Neural progenitor cell (in vitro differentiated cells): ENCODE measurements at regions not wholly inside any gene's neighbourhood (a gene's known extent, or its start where the extent isn't known, plus 50 kb on each side); places are given as distances from the start of the nearest gene placed in this dataset.
"Not testable (repeated sequence)": the region's sequence is repeated elsewhere in the genome, so short reads cannot be mapped to it uniquely, and the experiment has no call there.

Source experiments
- DNase-seq: peaks from one replicate; pipeline ENCODE4 v3.0.0-alpha.2; 2016; ENCODE audit warnings: low spot score
- H2AFZ ChIP-seq: fragments of 200-600 bp; sonication (generic); replicated peaks from 2 replicates; pipeline ENCODE4 v1.6.1; 2016; ENCODE audit warnings: antibody characterized with exemption
- H3F3A ChIP-seq: fragments of 200-600 bp; sonication (generic); 2 replicates; pipeline ENCODE4 v1.6.1; 2016; ENCODE audit warnings: antibody characterized with exemption, low read depth
- H3K27ac ChIP-seq: fragments of 200-600 bp; sonication (generic); 2 replicates; pipeline ENCODE4 v1.5.1; 2016; ENCODE audit warnings: mild to moderate bottlenecking
- H3K27me3 ChIP-seq: fragments of 200-600 bp; sonication (generic); 2 replicates; pipeline ENCODE4 v1.6.1; 2016; ENCODE audit warnings: mild to moderate bottlenecking, moderate library complexity
- H3K36me3 ChIP-seq: fragments of 200-600 bp; sonication (generic); 2 replicates; pipeline ENCODE4 v1.5.1; 2016
- H3K4me1 ChIP-seq: fragments of 200-600 bp; sonication (generic); 2 replicates; pipeline ENCODE4 v1.6.1; 2016; ENCODE audit warnings: mixed run types
- H3K4me2 ChIP-seq: fragments of 200-600 bp; sonication (generic); 2 replicates; pipeline ENCODE4 v1.6.1; 2016
- H3K4me3 ChIP-seq: fragments of 200-600 bp; sonication (generic); 2 replicates; pipeline ENCODE4 v1.5.1; 2016
- H3K79me2 ChIP-seq: fragments of 200-600 bp; sonication (generic); 2 replicates; pipeline ENCODE4 v1.6.1; 2016; ENCODE audit warnings: low read depth
- H3K9ac ChIP-seq: fragments of 200-600 bp; sonication (generic); 2 replicates; pipeline ENCODE4 v1.6.1; 2016
- H3K9me3 ChIP-seq: fragments of 200-600 bp; sonication (generic); 2 replicates; pipeline ENCODE4 v1.5.1; 2016; ENCODE audit warnings: low read depth
- H4K20me1 ChIP-seq: fragments of 200-600 bp; sonication (generic); 2 replicates; pipeline ENCODE4 v1.6.1; 2016; ENCODE audit warnings: low read depth
- H3K27ac Mint-ChIP-seq: 3 replicates; pipeline ENCODE4 v1.8.0; 2021; ENCODE audit warnings: mixed read lengths
- H3K27me3 Mint-ChIP-seq: 2 replicates; pipeline ENCODE4 v1.8.0; 2022; ENCODE audit warnings: low read depth, mild to moderate bottlenecking, inconsistent platforms, moderate library complexity, mixed read lengths; ENCODE audit not compliant: insufficient read depth
- H3K36me3 Mint-ChIP-seq: 3 replicates; pipeline ENCODE4 v1.8.0; 2021; ENCODE audit warnings: mixed read lengths
- H3K4me1 Mint-ChIP-seq: 3 replicates; pipeline ENCODE4 v1.8.0; 2021; ENCODE audit warnings: mixed read lengths
- H3K4me3 Mint-ChIP-seq: 3 replicates; pipeline ENCODE4 v1.8.0; 2021; ENCODE audit warnings: mild to moderate bottlenecking, moderate library complexity, mixed read lengths
- H3K9me3 Mint-ChIP-seq: 3 replicates; pipeline ENCODE4 v1.8.0; 2020; ENCODE audit warnings: mixed read lengths
- CTCF ChIP-seq: fragments of 200-600 bp; sonication (generic); IDR thresholded peaks from 2 replicates; pipeline ENCODE4 v1.5.1; 2017; ENCODE audit warnings: antibody characterized with exemption, mild to moderate bottlenecking
- EZH2 ChIP-seq: fragments of 200-600 bp; sonication (generic); IDR thresholded peaks from 2 replicates; pipeline ENCODE4 v1.6.1; 2017; ENCODE audit warnings: antibody characterized with exemption, mild to moderate bottlenecking, moderate library complexity
- EZH2phosphoT487 ChIP-seq: fragments of 200-600 bp; sonication (generic); IDR thresholded peaks from 2 replicates; pipeline ENCODE4 v1.6.1; 2017; ENCODE audit warnings: antibody characterized with exemption

- no peak overlapping the region for H3K27ac ChIP-seq
- H3K27me3 Mint-ChIP-seq, result peaks cover 3% of the 10 kb centered on the region
- no peaks in the 10 kb centered on the region for H3K4me1 ChIP-seq
- H3K9me3 Mint-ChIP-seq, result peaks cover 10% of the 10 kb centered on the region
- H3K4me1 Mint-ChIP-seq, result no peaks in the 10 kb centered on the region
- no peak overlapping the region for H3K27ac Mint-ChIP-seq
- no peak overlapping the region for H3K9ac ChIP-seq
- no peaks in the 10 kb centered on the region for H3K27me3 ChIP-seq
- no peaks in the 10 kb centered on the region for H3K79me2 ChIP-seq
- H3K36me3 ChIP-seq, result peaks cover 3% of the 10 kb centered on the region
- TF ChIP-seq EZH2phosphoT487 (no peak), EZH2 (no peak), CTCF (no peak)
- H3K4me3 ChIP-seq, result no peak overlapping the region
- no peaks in the 10 kb centered on the region for H4K20me1 ChIP-seq
- H2AFZ ChIP-seq, result no peak overlapping the region
- DNase-seq, result no peak
- no peaks in the 10 kb centered on the region for H3F3A ChIP-seq
- peaks cover 6% of the 10 kb centered on the region for H3K9me3 ChIP-seq
- no peak overlapping the region for H3K4me2 ChIP-seq
- no peak overlapping the region for H3K4me3 Mint-ChIP-seq
- no peaks in the 10 kb centered on the region for H3K36me3 Mint-ChIP-seq
Observed at GRCh38 chr9:103574056-103574455, 520.1 kb upstream of the SMC2 start.

- Histone ChIP-seq H3F3A (no peaks in the 10 kb centered on the region), H3K4me1 (no peaks in the 10 kb centered on the region), H3K27me3 (no peaks in the 10 kb centered on the region), H3K27ac (no peak overlapping the region), H3K4me2 (no peak overlapping the region), H3K36me3 (no peaks in the 10 kb centered on the region), H2AFZ (no peak overlapping the region), H3K79me2 (no peaks in the 10 kb centered on the region), H3K4me3 (no peak overlapping the region), H4K20me1 (no peaks in the 10 kb centered on the region), H3K9me3 (peaks cover 3% of the 10 kb centered on the region), H3K9ac (no peak overlapping the region)
- Mint-ChIP-seq H3K36me3 (no peaks in the 10 kb centered on the region), H3K9me3 (peaks cover under 1% of the 10 kb centered on the region), H3K27me3 (no peaks in the 10 kb centered on the region), H3K4me3 (no peak overlapping the region), H3K27ac (no peak overlapping the region), H3K4me1 (no peaks in the 10 kb centered on the region)
- no peak for DNase-seq
- TF ChIP-seq CTCF, result no peak
- no peak for TF ChIP-seq EZH2phosphoT487
- TF ChIP-seq EZH2, result no peak
Observed at GRCh38 chr9:103586721-103587120, 507.4 kb upstream of the SMC2 start.

GRCh38 chr9:103601287-103601686 is 492.8 kb upstream of the SMC2 start:
- Histone ChIP-seq H3F3A (no peaks in the 10 kb centered on the region), H2AFZ (no peak overlapping the region), H4K20me1 (no peaks in the 10 kb centered on the region), H3K4me3 (no peak overlapping the region), H3K27ac (no peak overlapping the region), H3K79me2 (no peaks in the 10 kb centered on the region), H3K27me3 (no peaks in the 10 kb centered on the region), H3K9me3 (no peaks in the 10 kb centered on the region), H3K4me1 (no peaks in the 10 kb centered on the region), H3K36me3 (no peaks in the 10 kb centered on the region), H3K9ac (no peak overlapping the region), H3K4me2 (no peak overlapping the region)
- no peak for DNase-seq
- H3K27ac Mint-ChIP-seq, result no peak overlapping the region
- H3K4me1 Mint-ChIP-seq, result no peaks in the 10 kb centered on the region
- H3K4me3 Mint-ChIP-seq, result no peak overlapping the region
- H3K9me3 Mint-ChIP-seq, result peaks cover 6% of the 10 kb centered on the region
- no peaks in the 10 kb centered on the region for H3K36me3 Mint-ChIP-seq
- TF ChIP-seq CTCF (no peak), EZH2phosphoT487 (no peak), EZH2 (no peak)
- H3K27me3 Mint-ChIP-seq, result no peaks in the 10 kb centered on the region

GRCh38 chr9:103611950-103612349 is 482.2 kb upstream of the SMC2 start:
- H3K27ac Mint-ChIP-seq, H3K27me3 Mint-ChIP-seq, H4K20me1 ChIP-seq, H3K36me3 ChIP-seq, H3K27ac ChIP-seq, H3K27me3 ChIP-seq, H3K4me3 ChIP-seq, H3F3A ChIP-seq, H3K4me3 Mint-ChIP-seq, H3K4me1 Mint-ChIP-seq, H3K36me3 Mint-ChIP-seq, H3K79me2 ChIP-seq, H3K9ac ChIP-seq, H3K9me3 ChIP-seq, H3K4me2 ChIP-seq, H2AFZ ChIP-seq, DNase-seq, H3K4me1 ChIP-seq: not testable (repeated sequence)
- peaks cover 10% of the 10 kb centered on the region for H3K9me3 Mint-ChIP-seq
